ENCODE measurements at regions not wholly inside any gene's neighbourhood (a gene's known extent, or its start where the extent isn't known, plus 50 kb on each side); places are given as distances from the start of the nearest gene placed in this dataset.

GRCh38 chr14:94930690-94931089, 160.8 kb upstream of the GSC start:
- DNase-seq (no peak), ATAC-seq (no peak)
- intact Hi-C loops (cut with DNase I; ENCODE audit: low total_unique reads): no loop called here
- TF ChIP-seq, protein P1, sequence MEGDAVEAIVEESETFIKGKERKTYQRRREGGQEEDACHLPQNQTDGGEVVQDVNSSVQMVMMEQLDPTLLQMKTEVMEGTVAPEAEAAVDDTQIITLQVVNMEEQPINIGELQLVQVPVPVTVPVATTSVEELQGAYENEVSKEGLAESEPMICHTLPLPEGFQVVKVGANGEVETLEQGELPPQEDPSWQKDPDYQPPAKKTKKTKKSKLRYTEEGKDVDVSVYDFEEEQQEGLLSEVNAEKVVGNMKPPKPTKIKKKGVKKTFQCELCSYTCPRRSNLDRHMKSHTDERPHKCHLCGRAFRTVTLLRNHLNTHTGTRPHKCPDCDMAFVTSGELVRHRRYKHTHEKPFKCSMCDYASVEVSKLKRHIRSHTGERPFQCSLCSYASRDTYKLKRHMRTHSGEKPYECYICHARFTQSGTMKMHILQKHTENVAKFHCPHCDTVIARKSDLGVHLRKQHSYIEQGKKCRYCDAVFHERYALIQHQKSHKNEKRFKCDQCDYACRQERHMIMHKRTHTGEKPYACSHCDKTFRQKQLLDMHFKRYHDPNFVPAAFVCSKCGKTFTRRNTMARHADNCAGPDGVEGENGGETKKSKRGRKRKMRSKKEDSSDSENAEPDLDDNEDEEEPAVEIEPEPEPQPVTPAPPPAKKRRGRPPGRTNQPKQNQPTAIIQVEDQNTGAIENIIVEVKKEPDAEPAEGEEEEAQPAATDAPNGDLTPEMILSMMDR (IDR thresholded peaks at IDR 0.05 in 4 of 5, conservative IDR thresholded peaks at IDR 0.05 in 1 of 5): no peak
- no peak for TF ChIP-seq POLR2A (IDR thresholded peaks at IDR 0.05)
- Histone ChIP-seq H3K27ac (no peak overlapping the region), H3K9me3 (no peaks in the 10 kb centered on the region), H3K27me3 (peaks cover 0 to 3% (median 0%) of the 10 kb centered on the region in 3 donors), H3K36me3 (no peaks in the 10 kb centered on the region), H3K4me3 (no peak overlapping the region), H3K4me1 (no peaks in the 10 kb centered on the region)
- in situ Hi-C loops (cut with MboI; ENCODE audit: low sequenced_read_pairs in 4 of 4): no loop called here

DNA sequence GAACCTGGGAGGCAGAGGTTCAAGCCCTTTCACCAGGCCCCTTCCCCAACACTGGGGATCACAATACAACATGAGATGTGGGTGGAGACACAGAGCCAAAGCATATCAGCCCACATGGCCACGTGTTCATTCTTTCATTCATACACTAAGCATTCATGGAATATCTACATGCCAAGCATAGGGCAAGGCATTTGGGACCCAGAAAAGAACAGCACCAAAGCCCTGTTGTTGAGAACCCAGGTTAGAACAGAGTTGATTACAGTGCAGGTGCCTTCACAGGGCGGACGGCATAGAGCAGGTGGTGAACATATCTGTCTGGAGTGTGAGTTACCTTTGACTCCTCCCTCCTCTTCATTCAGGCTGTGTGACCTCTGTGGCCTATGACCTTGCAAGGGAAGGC, 159.4 kb upstream of the GSC start:
- Histone ChIP-seq H3K4me1 (no peaks in the 10 kb centered on the region), H3K9me3 (no peaks in the 10 kb centered on the region), H3K36me3 (no peaks in the 10 kb centered on the region), H3K27ac (no peak overlapping the region), H3K27me3 (peaks cover 0 to 3% (median 0%) of the 10 kb centered on the region in 3 donors), H3K4me3 (no peak overlapping the region)
- DNase-seq: no peak
- intact Hi-C loops (cut with DNase I; ENCODE audit: low total_unique reads) (no loop called here), in situ Hi-C loops (cut with MboI; ENCODE audit: low sequenced_read_pairs in 4 of 4) (no loop called here)
- no peak for ATAC-seq
- TF ChIP-seq, protein P1 (IDR thresholded peaks at IDR 0.05 in 4 of 5, conservative IDR thresholded peaks at IDR 0.05 in 1 of 5): no peak
- TF ChIP-seq POLR2A (IDR thresholded peaks at IDR 0.05): no peak

- no peaks in the 10 kb centered on the region for H3K36me3 ChIP-seq
- H3K27me3 ChIP-seq: no peaks in the 10 kb centered on the region
- no peak for DNase-seq
- intact Hi-C loops (cut with DNase I; ENCODE audit: low total_unique reads): no loop called here
- no peak for TF ChIP-seq POLR2A (IDR thresholded peaks at IDR 0.05)
- TF ChIP-seq, protein P1 (IDR thresholded peaks at IDR 0.05 in 4 of 5, conservative IDR thresholded peaks at IDR 0.05 in 1 of 5): no peak
- H3K27ac ChIP-seq: no peak overlapping the region
- no peaks in the 10 kb centered on the region for H3K4me1 ChIP-seq
- ATAC-seq: no peak
- H3K9me3 ChIP-seq: no peaks in the 10 kb centered on the region
- in situ Hi-C loops (cut with MboI; ENCODE audit: low sequenced_read_pairs in 4 of 4): no loop called here
- H3K4me3 ChIP-seq: no peak overlapping the region
Observed at GRCh38 chr14:94926176-94926575, 156.3 kb upstream of the GSC start.

GRCh38 chr14:94925416-94926173, 155.7 kb upstream of the GSC start:
- intact Hi-C loops (cut with DNase I; ENCODE audit: low total_unique reads): no loop called here
- in situ Hi-C loops (cut with MboI; ENCODE audit: low sequenced_read_pairs in 4 of 4): no loop called here
- DNase-seq: no peak
- Histone ChIP-seq H3K9me3 (no peaks in the 10 kb centered on the region), H3K36me3 (no peaks in the 10 kb centered on the region), H3K4me3 (no peak overlapping the region), H3K4me1 (no peaks in the 10 kb centered on the region), H3K27ac (no peak overlapping the region), H3K27me3 (no peaks in the 10 kb centered on the region)
- TF ChIP-seq, protein P1 (IDR thresholded peaks at IDR 0.05 in 4 of 5, conservative IDR thresholded peaks at IDR 0.05 in 1 of 5): no peak
- no peak for TF ChIP-seq POLR2A (IDR thresholded peaks at IDR 0.05)
- no peak for ATAC-seq

DNA sequence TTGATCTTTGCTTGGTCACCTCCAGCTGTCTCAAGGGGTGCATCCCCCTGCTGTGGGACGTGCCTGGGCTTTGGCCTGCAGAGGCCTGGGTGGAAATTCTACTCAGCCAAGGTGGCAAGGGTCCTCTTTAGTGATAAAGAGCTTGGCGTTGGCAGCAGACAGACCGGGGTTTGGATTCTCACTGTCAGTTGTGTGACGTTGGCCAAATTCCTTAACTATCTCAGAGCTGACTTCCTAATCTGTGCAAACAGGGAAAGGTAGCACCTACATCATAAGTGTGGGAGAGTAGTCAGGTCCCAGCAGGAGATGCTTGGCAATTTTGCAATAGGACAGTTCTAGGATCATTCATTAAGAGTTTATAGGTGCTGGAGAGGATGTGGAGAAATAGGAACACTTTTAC, 154.3 kb upstream of the GSC start:
- ATAC-seq (no peak), DNase-seq (no peak)
- Histone ChIP-seq H3K9me3 (no peaks in the 10 kb centered on the region), H3K36me3 (no peaks in the 10 kb centered on the region), H3K4me1 (no peaks in the 10 kb centered on the region), H3K27me3 (no peaks in the 10 kb centered on the region), H3K4me3 (no peak overlapping the region), H3K27ac (no peak overlapping the region)
- TF ChIP-seq, protein P1 (IDR thresholded peaks at IDR 0.05 in 4 of 5, conservative IDR thresholded peaks at IDR 0.05 in 1 of 5): no peak
- no peak for TF ChIP-seq POLR2A (IDR thresholded peaks at IDR 0.05)
- in situ Hi-C loops (cut with MboI; ENCODE audit: low sequenced_read_pairs in 4 of 4): no loop called here
- intact Hi-C loops (cut with DNase I; ENCODE audit: low total_unique reads): no loop called here

All from gastrocnemius medialis (tissue), 4 donors.